Neutrophil (primary cell): ENCODE measurements at regions not wholly inside any gene's neighbourhood (a gene's known extent, or its start where the extent isn't known, plus 50 kb on each side); places are given as distances from the start of the nearest gene placed in this dataset.

Experiments used
- H3K27ac ChIP-seq: fragments of 200-600 bp; sonication (generic); 2 replicates; pipeline ENCODE4 v1.5.1; 2016; ENCODE audit warnings: mild to moderate bottlenecking, moderate library complexity
- H3K27me3 ChIP-seq: fragments of 200-600 bp; sonication (generic); 2 replicates; pipeline ENCODE4 v1.6.0; 2016; ENCODE audit warnings: mild to moderate bottlenecking
- H3K36me3 ChIP-seq: fragments of 200-600 bp; sonication (generic); 2 replicates; pipeline ENCODE4 v1.5.1; 2017
- H3K4me1 ChIP-seq, 2 experiments: fragments of 200-600 bp in 1 of 2; sonication (generic) in 1 of 2; 1 replicate in 1 of 2; 2 replicates in 1 of 2; pipeline versions ENCODE4 v1.5.1 to v1.6.1; 2013 to 2016; ENCODE audit warnings: low read depth in 1 of 2, low read length in 1 of 2, mild to moderate bottlenecking in 1 of 2, moderate library complexity in 1 of 2; ENCODE audit not compliant: control insufficient read depth in 1 of 2, insufficient read depth in 1 of 2
- H3K4me3 ChIP-seq, 2 experiments: fragments of 200-600 bp in 1 of 2; sonication (generic) in 1 of 2; 1 replicate in 1 of 2; 2 replicates in 1 of 2; pipeline ENCODE4 v1.5.1; 2013 to 2016; ENCODE audit warnings: low read depth in 1 of 2, low read length in 1 of 2, mild to moderate bottlenecking in 1 of 2, moderate library complexity in 1 of 2
- H3K9me3 ChIP-seq: fragments of 200-600 bp; sonication (generic); 2 replicates; pipeline ENCODE4 v1.5.1; 2016
- CTCF ChIP-seq: fragments of 200-600 bp; sonication (generic); IDR thresholded peaks from 2 replicates; pipeline ENCODE4 v1.5.1; 2016; ENCODE audit warnings: antibody characterized with exemption

DNA sequence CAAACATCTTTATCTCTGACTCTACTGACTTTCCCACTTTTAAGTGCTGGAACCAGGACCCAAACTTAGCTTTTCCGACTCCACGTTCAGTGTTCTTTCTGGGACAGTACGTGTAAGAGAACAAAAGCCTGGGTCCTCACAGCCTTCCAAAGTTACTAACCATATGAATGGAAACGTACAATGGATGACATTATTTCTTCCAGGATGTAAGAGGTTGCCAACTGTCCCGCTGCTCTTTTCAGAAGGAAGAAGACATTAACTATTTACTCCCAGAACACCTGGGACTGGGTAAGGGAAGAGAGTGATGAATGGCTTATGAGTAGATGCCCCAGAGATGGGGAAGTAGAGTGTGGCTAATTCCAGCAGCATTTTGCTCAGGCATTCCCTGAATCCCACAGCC, 114.7 kb downstream of the TRAPPC11 start:
- H3K4me1 ChIP-seq = no peaks in the 10 kb centered on the region
- no peak overlapping the region for H3K27ac ChIP-seq
- H3K36me3 ChIP-seq = no peaks in the 10 kb centered on the region
- no peaks in the 10 kb centered on the region for H3K27me3 ChIP-seq
- H3K9me3 ChIP-seq = no peaks in the 10 kb centered on the region
- no peak for TF ChIP-seq CTCF
- H3K4me3 ChIP-seq = no peak overlapping the region

DNA sequence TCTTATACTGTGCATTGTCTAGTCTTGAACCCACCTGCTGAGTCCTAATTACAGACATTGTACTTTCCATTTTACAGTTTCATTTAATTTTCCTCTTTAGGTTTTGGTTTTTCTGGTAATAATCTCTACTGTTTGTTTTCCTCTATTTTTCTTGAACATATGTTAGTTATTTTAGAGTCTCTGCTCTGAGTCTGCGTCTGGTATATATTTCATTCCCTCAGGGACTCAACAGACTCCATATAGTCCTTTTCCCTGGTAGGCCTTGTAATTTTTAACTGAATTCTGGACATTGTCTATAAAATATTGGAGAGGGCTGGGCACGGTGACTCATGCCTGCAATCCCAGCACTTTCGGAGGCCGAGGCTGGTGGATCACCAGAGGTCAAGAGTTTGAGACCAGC, 121.8 kb upstream of the STOX2 start:
- H3K36me3 ChIP-seq = no peaks in the 10 kb centered on the region
- no peak for TF ChIP-seq CTCF
- H3K9me3 ChIP-seq = no peaks in the 10 kb centered on the region
- H3K4me1 ChIP-seq = peaks cover 10 to 24% of the 10 kb centered on the region in 2 experiments
- no peak overlapping the region for H3K4me3 ChIP-seq
- no peak overlapping the region for H3K27ac ChIP-seq
- no peaks in the 10 kb centered on the region for H3K27me3 ChIP-seq

DNA sequence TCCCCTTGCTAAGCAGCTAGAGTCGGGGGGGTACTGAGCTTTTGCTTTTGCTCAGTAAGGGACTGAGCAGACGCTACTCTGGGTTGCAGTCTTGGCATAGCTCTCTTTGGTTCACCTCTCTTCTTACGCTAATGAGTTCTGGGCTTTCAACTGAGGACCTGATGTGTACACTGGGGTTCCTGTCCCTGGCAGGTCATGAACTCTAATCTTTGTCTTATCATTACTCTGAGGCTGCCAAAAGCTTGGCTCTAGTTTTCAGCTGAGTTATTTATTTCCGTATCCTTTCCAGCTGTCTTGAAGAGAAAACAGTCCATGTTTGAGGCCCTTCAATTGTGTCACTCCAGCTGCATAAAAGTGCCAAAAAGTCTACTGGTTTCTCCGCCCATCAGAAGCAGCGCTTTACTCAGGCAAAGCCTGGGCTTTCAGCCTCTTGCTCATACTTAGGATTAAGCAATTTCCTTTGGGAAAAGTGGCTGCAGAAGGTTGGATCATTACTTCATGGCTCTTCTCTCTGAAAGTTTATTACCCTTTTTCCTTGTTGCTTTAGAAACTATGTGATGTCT, 121.0 kb upstream of the STOX2 start:
- H3K4me3 ChIP-seq = no peak overlapping the region
- no peaks in the 10 kb centered on the region for H3K36me3 ChIP-seq
- no peaks in the 10 kb centered on the region for H3K9me3 ChIP-seq
- H3K27me3 ChIP-seq = no peaks in the 10 kb centered on the region
- peaks cover 10 to 29% of the 10 kb centered on the region in 2 experiments for H3K4me1 ChIP-seq
- H3K27ac ChIP-seq = no peak overlapping the region
- TF ChIP-seq CTCF = no peak

- Histone ChIP-seq H3K4me3 (no peak overlapping the region), H3K9me3 (no peaks in the 10 kb centered on the region), H3K27me3 (no peaks in the 10 kb centered on the region), H3K27ac (no peak overlapping the region), H3K36me3 (no peaks in the 10 kb centered on the region), H3K4me1 (peaks cover 10 to 29% of the 10 kb centered on the region in 2 experiments)
- no peak for TF ChIP-seq CTCF
Measured at GRCh38 chr4:183788308-183788905, 116.7 kb upstream of the STOX2 start.

DNA sequence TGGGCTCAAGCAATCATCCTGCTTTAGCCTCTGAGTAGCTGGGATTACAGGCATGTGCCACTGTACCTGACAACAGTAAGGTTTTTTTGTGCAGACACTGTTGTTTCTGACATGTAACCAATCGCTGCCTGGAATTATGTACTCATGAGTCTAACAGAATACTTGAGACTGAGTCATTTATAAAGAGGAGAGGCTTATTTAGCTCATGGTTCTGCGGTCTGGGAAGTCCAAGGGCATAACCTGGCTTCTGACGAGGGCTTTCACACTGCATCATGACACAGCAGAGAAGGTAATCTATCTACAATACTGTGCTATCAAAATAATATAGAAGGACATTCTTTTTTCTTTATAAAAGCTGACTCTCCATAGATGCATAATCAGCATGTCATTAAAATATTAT, 115.5 kb upstream of the STOX2 start:
- H3K4me3 ChIP-seq = no peak overlapping the region
- no peak for TF ChIP-seq CTCF

More for the DNA sequence above, 115.5 kb upstream of the STOX2 start:
- H3K27ac ChIP-seq = no peak overlapping the region
- no peaks in the 10 kb centered on the region for H3K27me3 ChIP-seq
- no peaks in the 10 kb centered on the region for H3K9me3 ChIP-seq
- no peaks in the 10 kb centered on the region for H3K36me3 ChIP-seq
- peaks cover 3 to 22% of the 10 kb centered on the region in 2 experiments for H3K4me1 ChIP-seq
